GM20000 (cell line): ENCODE measurements at regions not wholly inside any gene's neighbourhood (a gene's known extent, or its start where the extent isn't known, plus 50 kb on each side); places are given as distances from the start of the nearest gene placed in this dataset.

Source experiments
- DNase-seq: peaks from one replicate; pipeline ENCODE4 v3.0.0; 2012; ENCODE audit warnings: low spot score
- CTCF ChIP-seq: IDR thresholded peaks from 2 replicates; pipeline ENCODE4 v1.5.1; 2012; ENCODE audit warnings: mild to moderate bottlenecking, control low read depth; ENCODE audit errors: extremely low read depth, missing control alignments

DNA sequence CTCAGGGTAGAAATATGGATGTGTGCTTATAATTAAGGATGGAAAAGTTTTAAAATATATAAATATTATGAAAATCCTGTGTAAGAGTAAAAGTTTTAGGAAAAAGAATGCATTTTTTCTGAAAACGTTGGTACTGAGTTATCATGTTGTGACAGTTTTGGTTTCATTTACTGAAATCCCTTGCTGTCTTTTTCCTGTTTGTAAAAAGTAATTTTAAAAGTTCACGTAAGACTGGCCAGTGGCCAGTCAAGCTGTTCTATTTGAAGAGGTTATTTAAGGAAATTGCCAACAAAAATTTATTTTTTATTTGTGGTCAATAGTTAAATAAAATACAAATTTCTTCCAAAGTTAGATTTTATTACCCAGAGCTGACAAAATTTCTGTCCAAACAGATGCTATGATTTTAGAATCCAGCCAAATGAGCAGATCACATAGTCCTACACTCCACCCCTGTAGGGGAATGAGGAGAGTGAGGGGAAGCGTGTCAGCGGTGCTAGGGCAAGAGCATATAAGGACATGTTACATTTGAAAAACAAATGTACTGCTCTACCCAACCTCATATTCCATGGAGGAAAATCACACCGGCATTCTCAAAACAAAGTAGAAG, 297.8 kb upstream of the TFPI start:
- DNase-seq = no peak
- TF ChIP-seq CTCF = no peak

- DNase-seq = no peak
- TF ChIP-seq CTCF = no peak
Measured at GRCh38 chr2:187853381-187853791, 299.2 kb upstream of the TFPI start.

GRCh38 chr2:187854801-187855200, 300.6 kb upstream of the TFPI start:
- DNase-seq = no peak
- TF ChIP-seq CTCF = no peak

GRCh38 chr2:187855689-187856088, 301.5 kb upstream of the TFPI start:
- DNase-seq = no peak
- TF ChIP-seq CTCF = no peak

GRCh38 chr2:187857826-187858225, 303.6 kb upstream of the TFPI start:
- TF ChIP-seq CTCF = no peak
- DNase-seq = no peak

DNA sequence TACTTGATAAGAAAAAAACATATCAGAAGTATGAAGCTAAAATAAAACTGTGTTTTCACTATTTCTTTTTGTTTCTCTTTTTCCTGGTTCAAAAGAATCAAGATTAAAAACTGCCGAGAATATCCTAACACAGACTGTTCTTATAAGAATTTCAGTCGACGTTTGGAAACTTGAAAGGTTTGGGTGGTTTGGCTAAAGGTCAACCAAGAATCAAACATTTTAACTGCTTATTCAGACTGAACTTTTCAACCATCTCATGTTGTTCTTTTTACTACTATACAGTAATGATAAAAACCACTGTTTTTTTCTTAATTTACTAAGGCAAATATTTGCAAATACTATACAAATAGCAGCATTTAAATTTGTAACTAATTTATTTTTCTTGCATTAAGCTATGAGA, 308.5 kb upstream of the TFPI start:
- TF ChIP-seq CTCF = no peak
- DNase-seq = no peak

DNA sequence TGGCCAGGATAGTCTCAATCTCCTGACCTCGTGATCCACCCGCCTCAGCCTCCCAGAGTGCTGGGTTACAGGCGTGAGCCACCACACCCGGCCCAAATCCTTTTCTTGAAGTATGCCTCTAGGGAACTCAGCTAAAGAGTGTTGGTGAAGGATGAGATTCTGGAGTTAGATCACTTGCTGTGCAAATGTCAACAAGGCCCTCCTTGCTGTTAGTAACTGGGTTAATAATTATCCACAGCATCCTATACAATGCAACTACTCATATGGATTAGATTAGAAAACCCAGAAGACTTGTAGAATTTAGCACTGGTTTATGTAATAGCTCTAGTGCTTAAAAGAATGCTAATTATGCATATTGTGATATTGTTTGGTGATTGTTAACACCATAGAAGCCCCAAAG, 310.8 kb upstream of the TFPI start:
- TF ChIP-seq CTCF = no peak
- DNase-seq = no peak

DNA sequence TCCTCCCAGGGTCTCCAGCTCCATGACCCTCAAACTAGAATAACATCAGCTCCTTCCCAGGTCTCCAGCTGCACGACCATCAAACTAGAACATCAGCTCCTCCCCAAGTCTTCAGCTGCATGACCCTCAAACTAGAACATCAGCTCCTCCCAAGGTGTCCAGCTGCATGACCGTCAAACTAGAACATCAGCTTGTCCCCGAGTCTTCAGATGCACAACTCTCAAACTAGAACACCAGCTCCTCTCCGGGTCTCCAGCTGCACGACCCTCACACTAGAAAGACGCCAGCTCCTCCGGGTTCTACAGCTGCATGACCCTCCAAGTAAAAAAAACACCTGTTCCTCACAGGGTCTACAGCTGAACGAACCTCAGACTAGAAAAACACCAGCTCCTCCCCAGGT, 312.9 kb upstream of the TFPI start:
- DNase-seq = no peak
- TF ChIP-seq CTCF = no peak
